LoVo (cell line): ENCODE measurements at regions not wholly inside any gene's neighbourhood (a gene's known extent, or its start where the extent isn't known, plus 50 kb on each side); places are given as distances from the start of the nearest gene placed in this dataset.
A peak's percentile ranks its signal among the peaks of the same experiment; 100 is the strongest.

Experiments
- DNase-seq: peaks from one replicate; pipeline ENCODE4 v3.0.0-alpha.2; 2016; ENCODE audit warnings: low spot score

GRCh38 chr3:24596626-24597025 is 102.0 kb upstream of the THRB start:
- DNase-seq: no peak

- DNase-seq: peak; percentile 82
Observed at GRCh38 chr3:24598695-24599470, 104.2 kb upstream of the THRB start.

- no peak for DNase-seq
Observed at GRCh38 chr3:24601066-24601939, 106.7 kb upstream of the THRB start.

- no peak for DNase-seq
Observed at GRCh38 chr3:24604215-24604614, 109.6 kb upstream of the THRB start.

- DNase-seq: no peak
Observed at GRCh38 chr3:24605511-24606028, 110.9 kb upstream of the THRB start.

GRCh38 chr3:24607281-24607680 is 112.6 kb upstream of the THRB start:
- no peak for DNase-seq

- no peak for DNase-seq
Observed at GRCh38 chr3:24608701-24609390, 114.2 kb upstream of the THRB start.

GRCh38 chr3:24614359-24614758 is 119.7 kb upstream of the THRB start:
- no peak for DNase-seq

- DNase-seq: no peak
Observed at GRCh38 chr3:24615177-24615576, 120.5 kb upstream of the THRB start.

- DNase-seq: no peak
Observed at GRCh38 chr3:24616110-24616829, 121.6 kb upstream of the THRB start.

GRCh38 chr3:24622138-24622537 is 127.5 kb upstream of the THRB start:
- no peak for DNase-seq

- DNase-seq: no peak
Observed at GRCh38 chr3:24622696-24623225, 128.1 kb upstream of the THRB start.

- DNase-seq: no peak
Observed at GRCh38 chr3:24623657-24624056, 129.0 kb upstream of the THRB start.

- no peak for DNase-seq
Observed at GRCh38 chr3:24624938-24625681, 130.5 kb upstream of the THRB start.

- DNase-seq: peak; percentile 63
Observed at GRCh38 chr3:24628523-24629258, 134.0 kb upstream of the THRB start.

GRCh38 chr3:24631481-24631880 is 136.8 kb upstream of the THRB start:
- no peak for DNase-seq

GRCh38 chr3:24639061-24639460 is 144.4 kb upstream of the THRB start:
- no peak for DNase-seq

GRCh38 chr3:24639481-24640329 is 145.1 kb upstream of the THRB start:
- DNase-seq: no peak

GRCh38 chr3:24640330-24640877 is 145.8 kb upstream of the THRB start:
- peak; percentile 47 for DNase-seq
